Endothelial cell (in vitro differentiated cells): ENCODE measurements at regions not wholly inside any gene's neighbourhood (a gene's known extent, or its start where the extent isn't known, plus 50 kb on each side); places are given as distances from the start of the nearest gene placed in this dataset.

Experiments used
- DNase-seq: peaks from one replicate; pipeline ENCODE4 v3.0.0; 2021; ENCODE audit warnings: low spot score
- H3K27ac Mint-ChIP-seq: one replicate; pipeline ENCODE4 v1.8.0; 2021; ENCODE audit warnings: mixed read lengths, inconsistent platforms; ENCODE audit not compliant: unreplicated experiment
- H3K27me3 Mint-ChIP-seq: one replicate; pipeline ENCODE4 v1.8.0; 2021; ENCODE audit warnings: mild to moderate bottlenecking, moderate library complexity, mixed read lengths, inconsistent platforms; ENCODE audit not compliant: unreplicated experiment
- H3K36me3 Mint-ChIP-seq: one replicate; pipeline ENCODE4 v1.8.0; 2021; ENCODE audit warnings: mild to moderate bottlenecking, low read depth, mixed read lengths, inconsistent platforms; ENCODE audit not compliant: unreplicated experiment
- H3K4me1 Mint-ChIP-seq: one replicate; pipeline ENCODE4 v1.8.0; 2021; ENCODE audit warnings: mild to moderate bottlenecking, mixed read lengths, inconsistent platforms; ENCODE audit not compliant: unreplicated experiment
- H3K4me3 Mint-ChIP-seq: one replicate; pipeline ENCODE4 v1.8.0; 2021; ENCODE audit warnings: mild to moderate bottlenecking, mixed read lengths, inconsistent platforms; ENCODE audit not compliant: unreplicated experiment
- H3K9me3 Mint-ChIP-seq: one replicate; pipeline ENCODE4 v1.8.0; 2021; ENCODE audit warnings: mixed read lengths, inconsistent platforms; ENCODE audit not compliant: unreplicated experiment
- TF ChIP-seq, protein P1 (sequence below): fragments of 200-600 bp; sonication (generic); IDR thresholded peaks from one replicate; pipeline ENCODE4 v1.5.0; 2021; ENCODE audit warnings: antibody characterized with exemption; ENCODE audit not compliant: unreplicated experiment

DNA sequence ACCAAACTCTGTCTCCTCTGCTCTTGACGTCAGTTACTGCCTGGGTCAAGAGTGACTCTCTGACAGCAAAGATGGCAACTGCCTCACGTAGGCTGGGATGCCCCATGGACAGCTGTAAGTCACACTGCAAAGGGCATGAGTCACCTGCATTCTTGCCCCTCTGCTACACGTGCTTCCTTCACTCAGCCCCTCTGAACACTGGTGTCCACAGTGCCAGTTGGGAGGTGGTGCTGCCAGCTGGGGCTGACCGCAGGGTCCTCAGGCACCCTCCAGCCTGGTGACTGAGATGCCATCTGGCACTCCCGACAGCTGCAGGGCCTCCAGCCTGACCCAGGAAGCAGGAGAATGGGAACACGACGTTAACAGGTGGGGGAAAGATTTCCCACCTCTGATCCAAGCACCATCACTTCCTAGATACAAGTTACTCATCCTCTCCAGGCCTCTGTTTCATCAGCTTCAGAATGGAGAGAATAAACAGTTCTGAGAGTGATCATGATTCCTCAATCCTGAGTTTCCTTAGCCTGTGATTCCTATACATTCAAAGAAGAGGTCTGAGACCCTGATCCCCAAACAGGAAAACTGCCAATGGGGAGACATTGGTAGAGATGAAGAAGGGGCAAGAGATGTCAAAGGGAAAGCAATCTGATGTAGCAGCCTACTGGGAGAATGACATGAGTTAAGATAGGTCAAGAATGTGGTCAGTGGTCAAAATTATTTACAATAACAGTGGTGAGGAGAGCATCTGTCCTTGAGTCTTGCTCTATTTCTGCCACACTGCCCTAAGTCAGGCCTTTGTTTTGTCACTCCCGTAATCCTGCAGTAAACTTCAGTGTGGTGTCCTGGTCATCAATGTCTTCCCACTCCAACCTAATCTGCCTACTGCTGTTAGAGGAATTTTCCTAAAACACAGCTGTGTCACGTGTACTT, 86.1 kb upstream of the BCL6 start:
- no peak for DNase-seq
- Mint-ChIP-seq H3K4me3 (no peak overlapping the region), H3K9me3 (no peaks in the 10 kb centered on the region), H3K27ac (no peak overlapping the region), H3K4me1 (no peaks in the 10 kb centered on the region), H3K27me3 (peaks cover 9% of the 10 kb centered on the region), H3K36me3 (no peaks in the 10 kb centered on the region)
- TF ChIP-seq, protein P1, sequence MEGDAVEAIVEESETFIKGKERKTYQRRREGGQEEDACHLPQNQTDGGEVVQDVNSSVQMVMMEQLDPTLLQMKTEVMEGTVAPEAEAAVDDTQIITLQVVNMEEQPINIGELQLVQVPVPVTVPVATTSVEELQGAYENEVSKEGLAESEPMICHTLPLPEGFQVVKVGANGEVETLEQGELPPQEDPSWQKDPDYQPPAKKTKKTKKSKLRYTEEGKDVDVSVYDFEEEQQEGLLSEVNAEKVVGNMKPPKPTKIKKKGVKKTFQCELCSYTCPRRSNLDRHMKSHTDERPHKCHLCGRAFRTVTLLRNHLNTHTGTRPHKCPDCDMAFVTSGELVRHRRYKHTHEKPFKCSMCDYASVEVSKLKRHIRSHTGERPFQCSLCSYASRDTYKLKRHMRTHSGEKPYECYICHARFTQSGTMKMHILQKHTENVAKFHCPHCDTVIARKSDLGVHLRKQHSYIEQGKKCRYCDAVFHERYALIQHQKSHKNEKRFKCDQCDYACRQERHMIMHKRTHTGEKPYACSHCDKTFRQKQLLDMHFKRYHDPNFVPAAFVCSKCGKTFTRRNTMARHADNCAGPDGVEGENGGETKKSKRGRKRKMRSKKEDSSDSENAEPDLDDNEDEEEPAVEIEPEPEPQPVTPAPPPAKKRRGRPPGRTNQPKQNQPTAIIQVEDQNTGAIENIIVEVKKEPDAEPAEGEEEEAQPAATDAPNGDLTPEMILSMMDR = no peak

DNA sequence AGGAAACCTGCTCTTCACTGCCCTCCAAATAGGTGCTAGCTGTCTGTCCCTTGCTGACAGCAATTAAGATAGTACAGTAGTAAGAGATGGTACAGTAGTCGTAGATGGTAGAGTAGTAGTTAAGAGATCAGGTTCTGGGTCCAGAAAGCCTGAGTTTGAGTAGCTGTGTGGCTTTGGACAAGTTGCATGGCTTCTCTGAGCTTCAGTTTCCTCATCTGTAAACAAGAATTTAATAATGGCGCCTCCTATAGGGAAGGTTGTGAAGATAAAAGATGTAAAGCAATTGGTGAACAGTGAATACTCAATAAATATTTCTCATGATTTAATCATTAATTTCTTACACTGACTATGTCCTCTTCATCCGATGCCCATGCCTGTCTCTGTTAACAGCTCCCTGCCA, 86.9 kb upstream of the BCL6 start:
- peaks cover 9% of the 10 kb centered on the region for H3K27me3 Mint-ChIP-seq
- no peak overlapping the region for H3K4me3 Mint-ChIP-seq
- H3K36me3 Mint-ChIP-seq = no peaks in the 10 kb centered on the region
- no peak overlapping the region for H3K27ac Mint-ChIP-seq
- no peaks in the 10 kb centered on the region for H3K9me3 Mint-ChIP-seq
- DNase-seq = no peak
- TF ChIP-seq, protein P1 = no peak
- H3K4me1 Mint-ChIP-seq = no peaks in the 10 kb centered on the region

DNA sequence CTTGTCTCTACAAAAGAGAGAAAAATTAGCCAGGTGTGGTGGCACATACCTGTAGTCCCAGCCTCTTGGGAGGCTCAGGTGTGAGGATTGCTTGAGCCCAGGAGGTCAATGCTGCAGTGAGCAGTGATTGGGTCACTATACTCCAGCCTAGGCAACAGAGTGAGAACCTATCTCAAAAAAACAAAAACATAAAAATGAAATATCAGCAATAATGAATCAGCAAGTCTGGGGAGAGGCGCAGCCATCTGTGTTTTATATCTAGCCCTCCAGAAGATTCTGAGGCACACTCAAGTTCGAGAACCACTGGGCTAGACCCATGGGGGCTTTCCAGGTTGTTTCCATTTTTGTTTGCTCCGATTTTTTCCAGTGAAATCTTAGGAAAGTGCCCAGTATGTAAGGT, 88.1 kb upstream of the BCL6 start:
- Mint-ChIP-seq H3K36me3 (no peaks in the 10 kb centered on the region), H3K27me3 (peaks cover 9% of the 10 kb centered on the region), H3K4me1 (no peaks in the 10 kb centered on the region), H3K4me3 (no peak overlapping the region), H3K27ac (no peak overlapping the region), H3K9me3 (no peaks in the 10 kb centered on the region)
- DNase-seq = no peak
- TF ChIP-seq, protein P1 = no peak

DNA sequence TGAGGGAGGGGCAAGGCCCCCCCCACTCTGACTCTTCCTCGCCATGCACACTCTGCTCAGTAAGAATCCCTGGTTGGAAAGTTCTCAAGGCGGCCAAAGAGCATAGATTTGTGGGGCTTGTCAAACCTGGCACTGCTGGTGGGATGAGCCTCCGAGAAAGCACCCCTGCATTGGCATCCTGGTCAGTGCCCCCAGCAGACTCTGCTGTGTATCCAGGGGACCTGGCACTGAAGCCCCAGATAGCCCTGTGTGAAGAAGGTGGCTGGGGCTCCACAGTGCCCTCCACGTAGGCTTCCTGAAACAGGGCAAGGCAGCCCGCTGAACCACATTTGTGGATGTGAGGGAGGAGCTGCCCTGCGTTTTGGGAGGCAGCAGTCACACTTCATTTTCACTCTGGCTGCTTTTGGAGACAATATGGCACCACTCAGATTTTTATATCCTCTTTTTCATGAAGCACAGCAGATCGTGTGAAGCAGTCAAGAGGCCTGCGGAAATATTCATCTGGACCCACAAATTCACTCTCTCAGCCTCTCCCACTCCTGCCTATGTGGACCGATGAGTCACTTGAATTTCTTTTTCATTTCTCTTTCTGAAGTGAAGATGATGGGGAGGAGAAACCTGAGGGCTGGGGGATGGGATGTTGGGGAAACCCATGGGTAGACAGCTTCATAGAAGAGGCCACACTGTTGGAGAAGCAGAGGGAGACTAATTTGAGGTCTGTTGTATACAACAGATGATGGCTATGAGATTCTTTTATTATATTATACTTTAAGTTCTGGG, 88.7 kb upstream of the BCL6 start:
- H3K4me3 Mint-ChIP-seq = no peak overlapping the region
- TF ChIP-seq, protein P1 = no peak

More for the DNA sequence above, 88.7 kb upstream of the BCL6 start:
- H3K4me1 Mint-ChIP-seq = no peaks in the 10 kb centered on the region
- peaks cover 9% of the 10 kb centered on the region for H3K27me3 Mint-ChIP-seq
- H3K9me3 Mint-ChIP-seq = no peaks in the 10 kb centered on the region
- no peak for DNase-seq
- H3K27ac Mint-ChIP-seq = no peak overlapping the region
- H3K36me3 Mint-ChIP-seq = no peaks in the 10 kb centered on the region
